GM19455 (cell line): ENCODE measurements at regions not wholly inside any gene's neighbourhood (a gene's known extent, or its start where the extent isn't known, plus 50 kb on each side); places are given as distances from the start of the nearest gene placed in this dataset.
"Not testable (repeated sequence)": the region's sequence is repeated elsewhere in the genome, so short reads cannot be mapped to it uniquely, and the experiment has no call there.

Experiments used
- ATAC-seq: cut with Tn5 transposase; IDR thresholded peaks from one replicate; pipeline ENCODE4 v1.9.1; 2021; ENCODE audit not compliant: unreplicated experiment

DNA sequence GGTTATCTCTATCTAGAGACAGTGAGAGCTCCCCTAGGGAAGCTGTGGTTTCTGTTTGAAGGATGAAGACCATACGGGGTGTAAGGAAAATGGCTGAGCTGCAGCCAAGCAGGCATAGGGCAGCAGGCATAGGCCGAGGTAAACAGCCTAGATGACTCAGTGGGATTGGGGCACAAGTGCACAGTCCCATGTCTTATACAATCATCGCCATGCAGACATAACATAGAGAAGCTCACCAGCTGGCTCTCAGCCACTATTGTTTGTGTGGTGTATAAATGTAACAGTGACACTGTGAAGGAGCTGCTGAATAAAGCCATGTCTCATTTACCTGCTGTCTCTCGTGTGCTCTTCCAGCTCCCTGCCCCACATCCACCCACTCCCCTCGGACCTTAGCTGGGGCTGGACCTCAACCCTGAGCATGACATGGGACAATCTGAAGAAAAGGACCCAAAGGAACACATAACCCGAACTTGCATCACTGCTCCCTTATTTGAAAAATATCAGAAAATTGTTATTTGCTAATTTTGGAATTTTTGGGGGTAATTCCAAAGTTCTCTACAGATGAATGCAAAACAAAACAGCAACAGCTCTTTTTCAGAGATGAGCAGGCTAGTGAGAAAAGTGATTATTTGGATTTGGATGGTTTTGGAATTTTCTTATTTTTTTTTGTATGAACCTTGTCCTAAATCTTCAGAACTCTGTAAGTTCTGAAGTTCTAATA lies 582.7 kb downstream of the REEP3 start:
- ATAC-seq = no peak

DNA sequence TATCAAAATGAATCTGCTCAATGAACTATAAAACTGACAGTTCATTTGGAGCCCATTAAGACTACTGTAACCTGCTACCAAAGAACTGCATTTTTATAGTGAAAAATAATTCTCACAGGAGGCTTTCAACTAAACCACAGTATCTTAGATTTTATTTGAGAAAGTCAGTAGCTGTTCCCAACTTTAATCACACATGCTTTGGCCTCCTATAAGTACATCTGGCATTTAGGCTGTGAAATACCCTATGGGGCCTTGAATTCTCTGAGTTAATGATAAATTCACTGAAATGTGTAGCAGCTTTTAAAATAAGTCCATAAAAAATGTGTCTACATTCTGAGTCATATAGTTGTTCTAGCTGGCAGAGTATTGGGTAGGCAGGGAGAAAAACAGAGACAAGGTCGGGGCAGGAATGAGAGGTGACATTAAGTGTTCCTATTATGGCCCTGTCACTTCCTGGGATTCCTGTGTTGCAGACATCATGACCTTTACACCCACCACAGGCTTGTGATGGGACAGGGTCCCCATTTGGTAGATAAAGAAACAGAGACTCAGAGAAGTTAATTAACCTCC lies 588.8 kb downstream of the REEP3 start:
- ATAC-seq = no peak

DNA sequence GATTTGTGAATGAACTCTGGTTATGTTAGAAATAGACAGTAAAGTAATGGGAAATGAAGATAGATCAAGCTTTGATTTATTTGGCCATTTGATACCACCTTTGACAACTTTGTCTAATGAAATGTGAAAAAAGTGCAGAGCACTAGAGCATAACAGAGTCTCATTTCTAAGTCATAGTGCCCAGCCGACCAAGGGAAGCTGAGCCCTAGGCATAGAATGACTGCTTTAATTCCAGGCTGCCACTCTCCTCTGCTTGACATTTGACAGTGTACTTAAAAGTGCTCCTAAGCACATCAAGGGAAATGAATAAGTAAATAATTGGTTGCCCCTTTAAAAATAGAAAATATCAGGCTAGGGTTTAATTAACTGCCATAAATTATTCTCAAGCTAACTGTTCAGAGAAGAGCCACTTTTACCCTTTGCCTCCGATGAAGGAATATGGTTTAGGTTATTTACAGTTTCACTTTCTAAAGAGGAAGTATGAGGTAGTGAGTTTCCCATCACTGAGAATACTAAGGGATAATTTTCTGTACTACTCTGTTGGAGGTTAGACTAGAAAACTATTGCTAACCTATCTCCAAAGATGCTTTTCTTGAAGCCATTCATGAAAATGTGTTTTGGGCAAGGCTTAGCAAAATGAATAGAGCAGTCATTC lies 591.6 kb downstream of the REEP3 start:
- ATAC-seq = no peak

DNA sequence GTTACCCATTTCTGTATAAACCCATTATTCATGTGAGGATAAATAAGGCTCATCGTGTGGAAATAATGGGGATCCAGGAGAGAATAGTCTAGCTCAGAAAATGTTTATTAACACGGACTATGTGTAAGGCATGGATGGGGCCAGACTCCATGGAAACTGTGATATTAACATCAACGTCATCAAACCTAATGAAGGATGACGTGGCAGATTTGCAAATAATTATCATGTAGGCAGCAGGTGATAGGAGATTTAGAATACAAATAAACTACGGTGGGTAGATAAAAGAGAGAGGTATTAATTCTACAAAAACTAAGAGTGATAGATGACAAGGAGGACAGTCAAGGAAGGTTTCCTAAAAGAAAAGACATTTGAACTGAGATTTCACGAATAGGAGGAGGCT lies 592.2 kb downstream of the REEP3 start:
- no peak for ATAC-seq

DNA sequence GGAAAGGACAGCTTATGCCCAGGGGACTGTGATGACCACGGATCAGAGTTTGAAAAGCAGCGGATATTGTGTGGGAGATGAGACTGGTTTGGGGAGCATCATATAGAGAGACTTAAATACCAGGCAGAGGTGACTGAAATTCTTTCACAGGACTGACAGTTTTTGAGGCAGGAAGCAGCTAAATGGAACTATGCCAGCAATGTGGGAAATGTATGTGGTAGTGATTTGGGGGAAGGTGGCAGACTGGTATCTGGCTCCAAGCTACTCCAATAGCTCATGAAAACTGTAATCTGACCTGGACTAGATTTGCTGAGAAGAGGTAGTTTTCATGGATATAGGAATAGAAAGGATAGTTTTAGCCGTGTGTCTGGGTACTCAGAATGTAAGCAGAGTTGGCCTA lies 592.6 kb downstream of the REEP3 start:
- ATAC-seq = no peak

DNA sequence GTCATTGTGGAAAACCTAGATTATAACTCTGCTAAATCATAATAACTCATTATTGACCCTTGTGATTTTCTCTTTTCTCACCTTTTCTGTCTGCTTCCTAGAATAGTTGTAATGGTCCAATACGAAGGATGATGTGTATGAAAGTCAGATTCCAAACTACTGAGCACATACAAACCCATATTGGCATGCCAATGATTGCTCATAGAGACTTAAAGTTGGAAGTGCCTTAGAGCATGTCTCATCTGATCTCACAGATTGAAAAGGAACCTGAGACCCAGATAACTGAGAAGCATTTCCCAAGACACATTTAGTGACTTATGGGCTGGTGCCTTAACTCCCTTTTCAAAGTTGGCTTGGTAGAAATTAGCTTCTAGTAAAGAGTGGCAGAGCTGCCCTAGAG lies 594.3 kb downstream of the REEP3 start:
- ATAC-seq = no peak

DNA sequence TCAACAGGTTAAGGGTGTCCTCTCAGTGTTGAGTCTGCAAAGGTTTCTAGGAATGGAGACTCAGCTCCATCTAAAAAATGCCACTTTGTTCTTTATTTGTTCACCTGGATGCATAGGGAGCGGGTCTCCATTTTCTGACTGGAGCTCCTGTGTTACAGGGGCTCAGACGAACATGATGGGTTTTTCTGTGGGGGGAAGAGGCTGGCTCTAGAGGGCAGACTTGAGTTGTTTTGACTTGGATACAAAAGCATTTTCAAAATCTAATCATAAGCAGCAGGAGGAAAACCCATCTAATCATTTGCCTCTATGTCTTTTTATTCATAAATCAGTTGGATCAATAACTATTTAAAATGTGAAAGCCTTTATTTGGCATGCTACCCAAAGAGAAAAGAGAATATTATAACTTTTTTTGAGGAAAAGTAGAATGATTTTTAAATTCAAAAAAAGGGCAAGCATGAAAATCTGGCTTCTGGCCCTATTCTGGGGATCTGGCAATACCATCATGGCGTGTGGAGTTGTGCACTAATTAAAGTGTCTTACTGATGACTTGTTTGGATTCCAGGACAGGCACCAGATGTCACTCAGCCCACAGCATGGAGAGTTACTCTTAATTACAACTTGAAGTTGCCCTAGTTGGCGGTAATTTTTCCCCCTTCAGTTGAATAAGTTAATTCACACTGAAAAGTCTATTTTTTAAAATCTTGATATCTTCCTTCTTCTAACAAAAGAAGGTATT lies 594.9 kb downstream of the REEP3 start:
- ATAC-seq = no peak

DNA sequence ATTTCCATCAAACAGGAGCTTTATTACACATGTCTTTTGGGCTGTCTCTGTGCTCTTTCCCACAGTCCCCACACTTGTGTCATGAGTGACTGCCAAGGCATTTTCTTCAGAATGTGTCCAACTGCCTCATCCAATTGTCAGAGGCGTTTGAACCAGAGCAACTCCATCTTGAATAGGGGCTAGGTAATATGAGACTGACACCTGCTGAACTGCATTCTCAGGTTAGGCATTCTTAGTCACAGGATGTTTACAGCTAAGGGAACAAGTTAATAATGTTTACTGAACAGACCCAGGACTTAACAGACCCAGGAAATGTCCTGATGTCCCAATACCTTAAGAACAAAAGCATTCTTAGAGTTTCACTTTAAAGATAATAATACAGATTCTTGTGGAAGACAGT lies 595.5 kb downstream of the REEP3 start:
- no peak for ATAC-seq

DNA sequence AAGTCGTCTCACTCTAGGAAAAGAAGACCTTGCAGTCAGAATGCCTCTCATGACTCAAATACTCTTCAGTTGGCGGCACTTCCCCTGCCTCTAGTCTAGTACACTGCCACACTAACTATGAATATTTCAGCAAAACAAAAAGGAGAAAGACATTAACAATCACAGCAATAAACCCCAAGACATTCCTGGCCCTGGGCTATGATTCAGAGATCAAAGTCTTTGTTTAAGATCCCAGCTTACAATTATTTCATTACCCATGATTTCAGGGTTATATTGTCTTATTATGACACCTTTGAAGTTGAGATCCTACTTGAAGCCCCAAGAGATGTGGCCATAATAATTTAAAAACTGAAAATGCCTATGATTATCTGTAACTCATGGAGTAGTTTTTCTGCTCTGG lies 597.5 kb downstream of the REEP3 start:
- no peak for ATAC-seq

DNA sequence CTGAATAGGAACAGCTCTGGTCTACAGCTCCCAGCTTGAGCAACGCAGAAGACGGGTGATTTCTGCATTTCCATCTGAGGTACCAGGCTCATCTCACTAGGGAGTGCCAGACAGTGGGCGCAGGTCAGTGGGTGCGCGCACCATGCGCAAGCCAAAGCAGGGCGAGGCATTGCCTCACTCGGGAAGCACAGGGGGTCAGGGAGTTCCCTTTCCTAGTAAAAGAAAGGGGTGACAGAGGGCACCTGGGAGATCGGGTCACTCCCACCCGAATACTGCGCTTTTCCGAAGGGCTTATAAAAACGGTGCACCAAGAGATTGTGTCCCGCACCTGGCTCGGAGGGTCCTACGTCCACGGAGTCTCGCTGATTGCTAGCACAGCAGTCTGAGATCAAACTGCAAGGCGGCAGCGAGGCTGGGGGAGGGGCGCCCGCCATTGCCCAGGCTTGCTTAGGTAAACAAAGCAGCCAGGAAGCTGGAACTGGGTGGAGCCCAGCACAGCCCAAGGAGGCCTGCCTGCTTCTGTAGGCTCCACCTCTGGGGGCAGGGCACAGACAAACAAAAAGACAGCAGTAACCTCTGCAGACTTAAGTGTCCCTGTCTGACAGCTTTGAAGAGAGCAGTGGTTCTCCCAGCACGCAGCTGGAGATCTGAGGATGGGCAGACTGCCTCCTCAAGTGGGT lies 599.2 kb downstream of the REEP3 start:
- ATAC-seq = not testable (repeated sequence)

DNA sequence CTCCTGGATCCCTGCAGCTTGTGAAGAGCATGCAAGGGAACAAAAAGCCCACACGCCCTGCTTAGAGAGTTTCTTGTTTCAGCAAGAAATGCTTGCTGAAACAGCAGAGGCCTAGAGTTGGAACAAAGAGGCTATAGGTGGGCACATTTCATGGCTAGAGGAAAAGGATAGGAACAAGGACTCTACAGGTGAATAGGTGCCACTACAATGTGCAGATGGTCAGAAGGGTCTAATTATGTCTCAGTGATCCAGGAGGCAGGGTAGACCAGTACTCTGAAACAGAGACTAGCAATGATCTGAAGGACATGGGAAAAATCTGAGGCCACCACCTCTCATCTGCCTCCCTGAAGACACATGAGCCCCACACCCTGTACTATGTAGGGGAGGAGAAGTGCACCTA lies 609.0 kb downstream of the REEP3 start:
- ATAC-seq = no peak

DNA sequence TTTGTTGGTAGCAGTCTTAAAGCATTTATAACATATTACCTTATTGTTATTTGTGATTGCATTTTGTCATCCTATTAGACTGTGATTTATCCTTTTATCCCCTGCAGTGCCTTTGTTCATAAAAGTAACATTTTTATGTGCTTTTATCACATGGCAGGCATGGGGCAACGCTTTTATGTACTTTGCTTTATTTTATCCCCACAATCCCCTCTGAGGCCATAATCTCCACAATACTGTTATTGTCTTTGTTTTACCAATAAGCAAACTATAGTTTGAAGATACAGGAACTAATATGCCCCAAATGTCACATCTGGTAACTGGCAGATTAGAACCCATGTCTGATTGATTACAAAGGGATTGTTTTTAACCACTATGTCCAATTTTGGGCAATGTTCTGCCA lies 613.5 kb downstream of the REEP3 start:
- ATAC-seq = no peak

DNA sequence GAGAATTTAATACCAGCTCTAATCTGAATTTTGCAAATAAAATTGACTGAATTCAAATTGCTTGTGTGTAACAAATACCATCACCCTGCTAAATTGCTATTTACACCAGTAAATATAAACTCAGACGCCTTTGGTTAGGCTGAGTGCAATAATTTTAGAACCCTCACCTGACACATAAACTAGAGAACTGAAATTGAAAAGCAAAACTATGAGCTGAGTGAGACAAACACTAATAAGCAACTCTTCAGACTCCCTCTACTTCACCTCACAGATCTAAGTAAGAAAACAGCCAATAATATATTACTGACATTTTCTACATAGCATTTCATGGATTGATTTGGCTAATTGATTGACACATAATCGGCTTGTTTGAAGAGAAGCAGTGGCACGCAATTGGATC lies 621.2 kb downstream of the REEP3 start:
- no peak for ATAC-seq

DNA sequence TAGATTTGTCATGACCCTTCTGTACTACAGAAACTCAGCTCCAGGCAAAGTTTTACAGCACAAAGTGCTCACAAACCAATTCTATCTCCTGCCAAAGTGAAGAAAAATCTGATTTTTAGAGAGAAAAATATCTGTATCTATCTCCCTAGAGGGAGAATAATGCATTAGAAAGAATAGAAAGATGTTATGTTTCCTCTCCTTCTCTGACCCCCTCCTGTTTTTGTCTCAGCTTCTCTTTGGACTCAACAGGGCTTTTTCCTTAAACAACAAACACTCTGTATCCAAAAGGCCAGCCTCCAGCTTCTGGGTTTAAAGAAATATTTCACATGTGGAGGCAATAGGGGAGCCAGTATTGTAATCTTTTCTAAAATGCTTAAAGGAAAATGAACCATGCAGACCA lies 627.4 kb downstream of the REEP3 start:
- no peak for ATAC-seq

DNA sequence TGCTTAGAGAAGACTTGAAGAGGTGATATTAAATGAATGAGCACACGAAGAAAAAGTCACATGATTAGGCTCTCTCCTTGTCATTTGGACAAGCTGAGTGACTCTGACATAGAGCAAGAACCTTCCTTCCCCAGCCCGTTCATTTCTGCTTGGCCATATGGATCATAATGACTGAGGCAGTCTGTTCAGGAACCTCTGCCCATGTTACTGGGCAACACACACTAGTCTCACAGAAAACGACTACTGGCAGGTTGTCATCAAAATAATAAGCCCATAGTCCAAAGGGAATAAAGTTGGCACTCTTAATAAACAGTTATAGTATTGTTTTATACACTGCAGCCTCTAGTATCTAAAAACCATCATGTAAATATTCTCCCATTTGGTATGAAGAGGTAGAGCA lies 635.0 kb downstream of the REEP3 start:
- no peak for ATAC-seq

DNA sequence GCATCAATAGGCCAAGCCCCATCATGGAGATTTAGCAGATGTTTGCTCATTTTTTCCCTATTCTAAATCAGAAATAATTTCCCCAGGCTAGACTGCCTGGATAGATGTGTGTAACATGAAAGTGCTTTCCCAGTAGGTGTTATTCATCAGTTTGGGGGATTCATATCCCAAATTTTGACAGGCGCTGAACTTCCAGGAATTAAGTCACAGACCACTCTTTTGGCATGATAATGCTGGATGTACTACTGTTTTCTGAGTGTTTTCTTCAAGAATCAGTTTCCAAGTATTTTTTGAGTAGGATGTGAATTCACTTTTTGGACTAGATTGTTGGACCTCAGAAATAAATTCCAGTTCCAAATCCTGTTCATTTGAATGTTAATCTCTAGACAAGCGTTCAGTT lies 637.4 kb downstream of the REEP3 start:
- no peak for ATAC-seq

DNA sequence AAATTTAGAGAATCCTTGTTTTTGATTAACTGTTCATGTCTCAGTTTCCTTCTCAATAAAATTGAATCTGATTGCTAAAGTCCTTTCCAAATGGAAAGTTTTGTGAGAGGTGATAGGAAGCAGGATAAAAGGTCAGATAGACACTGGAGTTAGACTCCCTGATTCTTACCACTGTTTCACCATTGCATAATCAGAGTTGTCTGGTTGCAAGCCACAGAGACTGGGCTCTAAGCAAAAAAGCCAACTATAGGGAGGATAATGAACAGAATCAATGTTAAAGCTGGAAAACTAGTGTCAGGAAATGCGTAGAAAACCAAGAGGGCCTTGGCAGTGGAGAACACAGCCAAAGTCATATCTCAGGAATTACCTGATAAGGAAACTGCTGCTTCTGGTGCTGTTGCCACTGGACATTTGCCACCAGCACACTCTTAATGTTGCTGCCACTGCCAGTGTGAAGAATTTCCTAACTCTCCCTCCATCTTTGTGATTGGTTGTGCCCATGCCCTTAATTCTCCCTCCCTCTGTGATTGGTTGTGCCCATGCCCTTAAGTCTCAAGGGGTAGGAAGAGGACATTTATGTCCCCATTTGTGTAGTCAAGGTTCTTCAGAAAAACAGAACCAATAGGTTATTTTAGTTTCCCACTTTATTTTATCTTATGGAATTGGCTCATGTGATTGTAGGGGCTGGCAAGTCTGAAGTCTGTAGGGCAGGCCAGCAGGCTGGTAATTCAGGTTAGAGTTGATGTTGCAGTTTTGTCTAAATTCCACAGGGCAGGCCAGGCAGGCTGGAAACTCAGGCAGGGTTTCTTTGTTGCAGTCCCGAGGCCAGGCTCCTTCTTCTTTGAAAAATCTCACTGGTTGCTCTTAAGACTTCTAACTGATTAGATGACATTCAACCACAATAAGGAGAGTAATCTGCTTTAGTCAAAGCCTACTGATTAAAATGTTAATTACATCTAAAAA lies 639.0 kb downstream of the REEP3 start:
- ATAC-seq = no peak

DNA sequence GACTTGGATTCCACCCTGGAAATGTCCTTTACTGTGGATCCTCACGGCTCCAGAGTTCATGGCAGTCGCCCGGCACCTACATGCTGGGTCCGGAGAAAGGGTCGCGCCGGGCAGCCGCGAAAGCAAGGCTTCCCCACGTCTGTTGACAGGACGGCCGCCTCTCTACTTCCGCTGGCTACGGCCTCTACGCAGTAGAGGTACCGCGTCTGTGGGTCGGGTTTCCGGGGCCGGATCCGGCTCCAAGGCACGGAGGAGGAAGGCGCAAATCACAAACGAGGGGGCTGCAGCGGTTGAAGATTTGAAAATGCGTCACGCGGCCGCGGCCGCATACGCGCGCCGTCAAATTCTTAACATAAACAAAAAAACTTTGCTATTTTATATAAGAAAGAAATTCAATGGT lies 649.6 kb downstream of the REEP3 start:
- ATAC-seq = no peak

DNA sequence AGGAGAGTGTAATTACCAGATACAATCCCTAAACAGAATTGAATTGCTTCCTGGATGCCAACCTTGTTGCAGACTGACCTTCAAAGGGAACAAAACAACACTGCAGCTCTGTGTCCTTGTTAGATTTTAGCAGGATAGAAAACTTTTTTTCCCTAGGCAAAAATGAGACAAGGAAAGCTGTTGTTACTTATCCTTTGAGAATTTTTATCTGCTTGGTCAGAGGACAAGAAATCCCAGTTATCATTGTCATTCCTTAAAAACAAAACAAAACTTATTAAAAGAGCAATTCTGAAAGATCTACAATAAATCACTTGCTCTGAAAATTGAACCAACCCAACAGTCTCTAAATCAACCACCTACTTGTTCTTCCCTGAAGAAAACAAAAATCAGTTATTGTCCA lies 652.6 kb downstream of the REEP3 start:
- no peak for ATAC-seq

DNA sequence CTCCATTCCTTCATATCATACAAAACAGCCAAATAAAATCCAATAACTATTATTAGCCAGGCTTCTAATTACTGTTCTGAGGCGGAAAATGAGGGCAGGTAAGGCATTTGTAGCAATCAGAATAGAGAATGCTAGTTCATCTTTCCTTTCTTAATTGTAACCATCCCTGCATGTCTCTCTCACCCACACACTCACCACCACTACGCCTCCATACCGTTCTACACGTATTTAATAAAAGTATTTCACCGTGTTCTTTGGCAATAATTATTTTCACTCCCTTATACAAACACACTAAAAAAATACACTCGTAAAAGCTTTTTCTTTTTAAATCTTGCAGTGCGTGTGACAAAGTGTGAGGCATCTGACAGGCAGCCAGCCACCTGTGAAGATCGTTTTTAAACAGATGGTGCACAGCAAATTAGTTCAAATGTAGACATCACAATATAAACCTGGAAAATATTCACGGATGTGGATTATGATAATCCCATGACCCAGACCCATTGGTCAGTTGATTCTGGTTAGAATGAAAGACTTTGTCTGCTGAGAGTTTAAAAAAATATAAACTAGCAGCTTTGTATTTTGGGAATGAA lies 653.6 kb downstream of the REEP3 start:
- no peak for ATAC-seq
